Neural progenitor cell (in vitro differentiated cells): ENCODE measurements at regions not wholly inside any gene's neighbourhood (a gene's known extent, or its start where the extent isn't known, plus 50 kb on each side); places are given as distances from the start of the nearest gene placed in this dataset.
A peak's percentile ranks its signal among the peaks of the same experiment; 100 is the strongest.

Experiments
- DNase-seq: peaks from one replicate; pipeline ENCODE4 v3.0.0-alpha.2; 2016; ENCODE audit warnings: low spot score
- H2AFZ ChIP-seq: fragments of 200-600 bp; sonication (generic); replicated peaks from 2 replicates; pipeline ENCODE4 v1.6.1; 2016; ENCODE audit warnings: antibody characterized with exemption
- H3F3A ChIP-seq: fragments of 200-600 bp; sonication (generic); 2 replicates; pipeline ENCODE4 v1.6.1; 2016; ENCODE audit warnings: antibody characterized with exemption, low read depth
- H3K27ac ChIP-seq: fragments of 200-600 bp; sonication (generic); 2 replicates; pipeline ENCODE4 v1.5.1; 2016; ENCODE audit warnings: mild to moderate bottlenecking
- H3K27me3 ChIP-seq: fragments of 200-600 bp; sonication (generic); 2 replicates; pipeline ENCODE4 v1.6.1; 2016; ENCODE audit warnings: mild to moderate bottlenecking, moderate library complexity
- H3K36me3 ChIP-seq: fragments of 200-600 bp; sonication (generic); 2 replicates; pipeline ENCODE4 v1.5.1; 2016
- H3K4me1 ChIP-seq: fragments of 200-600 bp; sonication (generic); 2 replicates; pipeline ENCODE4 v1.6.1; 2016; ENCODE audit warnings: mixed run types
- H3K4me2 ChIP-seq: fragments of 200-600 bp; sonication (generic); 2 replicates; pipeline ENCODE4 v1.6.1; 2016
- H3K4me3 ChIP-seq: fragments of 200-600 bp; sonication (generic); 2 replicates; pipeline ENCODE4 v1.5.1; 2016
- H3K79me2 ChIP-seq: fragments of 200-600 bp; sonication (generic); 2 replicates; pipeline ENCODE4 v1.6.1; 2016; ENCODE audit warnings: low read depth
- H3K9ac ChIP-seq: fragments of 200-600 bp; sonication (generic); 2 replicates; pipeline ENCODE4 v1.6.1; 2016
- H3K9me3 ChIP-seq: fragments of 200-600 bp; sonication (generic); 2 replicates; pipeline ENCODE4 v1.5.1; 2016; ENCODE audit warnings: low read depth
- H4K20me1 ChIP-seq: fragments of 200-600 bp; sonication (generic); 2 replicates; pipeline ENCODE4 v1.6.1; 2016; ENCODE audit warnings: low read depth
- H3K27ac Mint-ChIP-seq: 3 replicates; pipeline ENCODE4 v1.8.0; 2021; ENCODE audit warnings: mixed read lengths
- H3K27me3 Mint-ChIP-seq: 2 replicates; pipeline ENCODE4 v1.8.0; 2022; ENCODE audit warnings: low read depth, mild to moderate bottlenecking, inconsistent platforms, moderate library complexity, mixed read lengths; ENCODE audit not compliant: insufficient read depth
- H3K36me3 Mint-ChIP-seq: 3 replicates; pipeline ENCODE4 v1.8.0; 2021; ENCODE audit warnings: mixed read lengths
- H3K4me1 Mint-ChIP-seq: 3 replicates; pipeline ENCODE4 v1.8.0; 2021; ENCODE audit warnings: mixed read lengths
- H3K4me3 Mint-ChIP-seq: 3 replicates; pipeline ENCODE4 v1.8.0; 2021; ENCODE audit warnings: mild to moderate bottlenecking, moderate library complexity, mixed read lengths
- H3K9me3 Mint-ChIP-seq: 3 replicates; pipeline ENCODE4 v1.8.0; 2020; ENCODE audit warnings: mixed read lengths
- EZH2 ChIP-seq: fragments of 200-600 bp; sonication (generic); IDR thresholded peaks from 2 replicates; pipeline ENCODE4 v1.6.1; 2017; ENCODE audit warnings: antibody characterized with exemption, mild to moderate bottlenecking, moderate library complexity
- EZH2phosphoT487 ChIP-seq: fragments of 200-600 bp; sonication (generic); IDR thresholded peaks from 2 replicates; pipeline ENCODE4 v1.6.1; 2017; ENCODE audit warnings: antibody characterized with exemption
- TF ChIP-seq, protein P1 (sequence below): fragments of 200-600 bp; sonication (generic); IDR thresholded peaks from 2 replicates; pipeline ENCODE4 v1.5.1; 2017; ENCODE audit warnings: antibody characterized with exemption, mild to moderate bottlenecking

DNA sequence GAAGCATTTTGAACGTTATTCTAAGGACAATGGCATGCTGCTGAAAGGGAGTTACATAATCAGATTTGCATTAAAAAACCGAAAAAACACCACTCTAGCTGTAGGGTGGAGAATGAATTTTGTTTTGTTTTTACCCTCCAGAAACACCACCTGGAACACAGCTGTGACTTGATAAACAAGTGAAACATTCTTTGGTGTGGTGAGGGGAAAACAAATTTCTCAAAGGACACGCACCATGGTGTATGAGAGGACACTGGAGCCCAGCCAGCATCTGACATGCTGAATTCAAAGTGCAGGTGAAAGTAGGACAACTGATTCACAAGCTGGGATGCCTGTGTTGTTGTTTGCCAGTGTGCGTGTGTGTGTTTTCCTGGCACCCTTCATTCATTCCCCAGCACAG, 554.5 kb upstream of the TBL1XR1 start:
- no peak overlapping the region for H3K27ac ChIP-seq
- H3K4me2 ChIP-seq = no peak overlapping the region
- H3K4me3 ChIP-seq = no peak overlapping the region
- H3K9ac ChIP-seq = no peak overlapping the region
- DNase-seq = no peak
- H2AFZ ChIP-seq = no peak overlapping the region
- no peaks in the 10 kb centered on the region for H3K79me2 ChIP-seq
- H4K20me1 ChIP-seq = no peaks in the 10 kb centered on the region
- no peak overlapping the region for H3K27ac Mint-ChIP-seq
- H3K36me3 ChIP-seq = no peaks in the 10 kb centered on the region
- no peaks in the 10 kb centered on the region for H3K27me3 ChIP-seq
- H3K4me3 Mint-ChIP-seq = no peak overlapping the region
- H3K4me1 ChIP-seq = peaks cover 5% of the 10 kb centered on the region
- peaks cover 25% of the 10 kb centered on the region for H3K4me1 Mint-ChIP-seq
- H3K27me3 Mint-ChIP-seq = peaks cover 5% of the 10 kb centered on the region
- peaks cover under 1% of the 10 kb centered on the region for H3F3A ChIP-seq
- peaks cover 11% of the 10 kb centered on the region for H3K9me3 Mint-ChIP-seq
- TF ChIP-seq EZH2 (no peak), EZH2phosphoT487 (no peak)
- TF ChIP-seq, protein P1, sequence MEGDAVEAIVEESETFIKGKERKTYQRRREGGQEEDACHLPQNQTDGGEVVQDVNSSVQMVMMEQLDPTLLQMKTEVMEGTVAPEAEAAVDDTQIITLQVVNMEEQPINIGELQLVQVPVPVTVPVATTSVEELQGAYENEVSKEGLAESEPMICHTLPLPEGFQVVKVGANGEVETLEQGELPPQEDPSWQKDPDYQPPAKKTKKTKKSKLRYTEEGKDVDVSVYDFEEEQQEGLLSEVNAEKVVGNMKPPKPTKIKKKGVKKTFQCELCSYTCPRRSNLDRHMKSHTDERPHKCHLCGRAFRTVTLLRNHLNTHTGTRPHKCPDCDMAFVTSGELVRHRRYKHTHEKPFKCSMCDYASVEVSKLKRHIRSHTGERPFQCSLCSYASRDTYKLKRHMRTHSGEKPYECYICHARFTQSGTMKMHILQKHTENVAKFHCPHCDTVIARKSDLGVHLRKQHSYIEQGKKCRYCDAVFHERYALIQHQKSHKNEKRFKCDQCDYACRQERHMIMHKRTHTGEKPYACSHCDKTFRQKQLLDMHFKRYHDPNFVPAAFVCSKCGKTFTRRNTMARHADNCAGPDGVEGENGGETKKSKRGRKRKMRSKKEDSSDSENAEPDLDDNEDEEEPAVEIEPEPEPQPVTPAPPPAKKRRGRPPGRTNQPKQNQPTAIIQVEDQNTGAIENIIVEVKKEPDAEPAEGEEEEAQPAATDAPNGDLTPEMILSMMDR = no peak
- H3K36me3 Mint-ChIP-seq = no peaks in the 10 kb centered on the region
- no peaks in the 10 kb centered on the region for H3K9me3 ChIP-seq

GRCh38 chr3:177752831-177753230, 555.5 kb upstream of the TBL1XR1 start:
- H4K20me1 ChIP-seq = no peaks in the 10 kb centered on the region
- no peaks in the 10 kb centered on the region for H3F3A ChIP-seq
- Mint-ChIP-seq H3K4me3 (no peak overlapping the region), H3K27me3 (peaks cover 5% of the 10 kb centered on the region), H3K4me1 (peaks cover 21% of the 10 kb centered on the region), H3K36me3 (no peaks in the 10 kb centered on the region), H3K9me3 (peaks cover 16% of the 10 kb centered on the region), H3K27ac (no peak overlapping the region)
- H3K36me3 ChIP-seq = no peaks in the 10 kb centered on the region
- no peaks in the 10 kb centered on the region for H3K4me1 ChIP-seq
- DNase-seq = no peak
- TF ChIP-seq EZH2phosphoT487 = no peak
- TF ChIP-seq EZH2 = no peak
- TF ChIP-seq, protein P1 = no peak
- H3K27ac ChIP-seq = no peak overlapping the region
- H3K4me2 ChIP-seq = no peak overlapping the region
- no peaks in the 10 kb centered on the region for H3K79me2 ChIP-seq
- H3K9me3 ChIP-seq = no peaks in the 10 kb centered on the region
- no peaks in the 10 kb centered on the region for H3K27me3 ChIP-seq
- no peak overlapping the region for H2AFZ ChIP-seq
- H3K9ac ChIP-seq = no peak overlapping the region
- H3K4me3 ChIP-seq = no peak overlapping the region

GRCh38 chr3:177753451-177754155, 556.3 kb upstream of the TBL1XR1 start:
- H3K36me3 Mint-ChIP-seq = no peaks in the 10 kb centered on the region
- Histone ChIP-seq H3K9ac (no peak overlapping the region), H2AFZ (no peak overlapping the region), H3K36me3 (no peaks in the 10 kb centered on the region), H3F3A (no peaks in the 10 kb centered on the region), H3K4me1 (no peaks in the 10 kb centered on the region), H3K27ac (no peak overlapping the region), H3K4me2 (no peak overlapping the region), H3K4me3 (no peak overlapping the region), H4K20me1 (no peaks in the 10 kb centered on the region), H3K27me3 (no peaks in the 10 kb centered on the region), H3K9me3 (no peaks in the 10 kb centered on the region), H3K79me2 (no peaks in the 10 kb centered on the region)
- peaks cover 4% of the 10 kb centered on the region for H3K27me3 Mint-ChIP-seq
- TF ChIP-seq EZH2 = no peak
- no peak for DNase-seq
- H3K4me1 Mint-ChIP-seq = peaks cover 21% of the 10 kb centered on the region
- no peak overlapping the region for H3K4me3 Mint-ChIP-seq
- H3K9me3 Mint-ChIP-seq = peaks cover 17% of the 10 kb centered on the region
- peak overlapping the region; percentile 64 for H3K27ac Mint-ChIP-seq

GRCh38 chr3:177754508-177754921, 557.2 kb upstream of the TBL1XR1 start:
- TF ChIP-seq, protein P1 = no peak
- TF ChIP-seq EZH2 (no peak), EZH2phosphoT487 (no peak)
- peaks cover 21% of the 10 kb centered on the region for H3K4me1 Mint-ChIP-seq
- H3K4me3 Mint-ChIP-seq = no peak overlapping the region
- H3F3A ChIP-seq = no peaks in the 10 kb centered on the region
- no peak overlapping the region for H2AFZ ChIP-seq
- H3K27ac ChIP-seq = no peak overlapping the region
- H3K4me2 ChIP-seq = no peak overlapping the region
- no peak for DNase-seq
- no peaks in the 10 kb centered on the region for H3K9me3 ChIP-seq
- H3K9ac ChIP-seq = no peak overlapping the region
- peaks cover 22% of the 10 kb centered on the region for H3K9me3 Mint-ChIP-seq
- peaks cover under 1% of the 10 kb centered on the region for H3K36me3 Mint-ChIP-seq
- H3K27me3 ChIP-seq = no peaks in the 10 kb centered on the region
- H3K27me3 Mint-ChIP-seq = peaks cover 4% of the 10 kb centered on the region
- H3K79me2 ChIP-seq = no peaks in the 10 kb centered on the region
- no peak overlapping the region for H3K4me3 ChIP-seq
- H4K20me1 ChIP-seq = no peaks in the 10 kb centered on the region
- H3K4me1 ChIP-seq = no peaks in the 10 kb centered on the region
- peak overlapping the region; percentile 42 for H3K27ac Mint-ChIP-seq
- no peaks in the 10 kb centered on the region for H3K36me3 ChIP-seq
